ENCODE measurements at regions not wholly inside any gene's neighbourhood (a gene's known extent, or its start where the extent isn't known, plus 50 kb on each side); places are given as distances from the start of the nearest gene placed in this dataset.

GRCh38 chr14:25400607-25401206 is 350.8 kb upstream of the STXBP6 start:
- no TSS peak for BruUV-seq (replicated peaks)
- no peaks in the 10 kb centered on the region for H3K9me3 Mint-ChIP-seq (ENCODE audit: low read depth, unreplicated experiment)
- CTCF ChIA-PET = interaction anchor here (0.6 to 1.7 kb wide), 4 partner anchors 16 to 690 kb away, joined by 3 to 11 read pairs (median 4); no protein-coding TSS in a partner anchor
- intact Hi-C loops (cut with micrococcal nuclease; ENCODE audit: unreplicated experiment) = loop anchor here (1.0 to 10.0 kb wide), 3 partner anchors 246 to 690 kb away; no protein-coding TSS in a partner anchor
- DNase-seq = peak; percentile 40
- no peak overlapping the region for H3K4me3 Mint-ChIP-seq (ENCODE audit: low read depth, unreplicated experiment)
- no peaks in the 10 kb centered on the region for H3K27me3 Mint-ChIP-seq (ENCODE audit: unreplicated experiment)
- no peaks in the 10 kb centered on the region for H3K4me1 Mint-ChIP-seq (ENCODE audit: low read depth, unreplicated experiment)
- no peak overlapping the region for H3K27ac Mint-ChIP-seq (ENCODE audit: unreplicated experiment)
- no peaks in the 10 kb centered on the region for H3K36me3 Mint-ChIP-seq (ENCODE audit: insufficient read depth, unreplicated experiment)
- TF ChIP-seq CTCF (IDR thresholded peaks at IDR 0.05; ENCODE audit: unreplicated experiment) = peak; percentile 50

GRCh38 chr14:25396128-25396527 is 346.2 kb upstream of the STXBP6 start:
- Mint-ChIP-seq H3K9me3 (ENCODE audit: low read depth, unreplicated experiment) (peaks cover 2% of the 10 kb centered on the region), H3K27ac (ENCODE audit: unreplicated experiment) (no peak overlapping the region), H3K36me3 (ENCODE audit: insufficient read depth, unreplicated experiment) (no peaks in the 10 kb centered on the region), H3K4me3 (ENCODE audit: low read depth, unreplicated experiment) (no peak overlapping the region), H3K27me3 (ENCODE audit: unreplicated experiment) (no peaks in the 10 kb centered on the region), H3K4me1 (ENCODE audit: low read depth, unreplicated experiment) (no peaks in the 10 kb centered on the region)
- intact Hi-C loops (cut with micrococcal nuclease; ENCODE audit: unreplicated experiment) = no loop called here
- no peak for TF ChIP-seq CTCF (IDR thresholded peaks at IDR 0.05; ENCODE audit: unreplicated experiment)
- BruUV-seq (replicated peaks) = no TSS peak
- no peak for DNase-seq
- CTCF ChIA-PET = interaction anchor here (0.7 kb wide), 1 partner anchor 1217 kb away, joined by 3 read pairs; no protein-coding TSS in a partner anchor

GRCh38 chr14:25394791-25395391 is 344.9 kb upstream of the STXBP6 start:
- intact Hi-C loops (cut with micrococcal nuclease; ENCODE audit: unreplicated experiment) = no loop called here

GRCh38 chr14:25394356-25394755 is 344.4 kb upstream of the STXBP6 start:
- no peaks in the 10 kb centered on the region for H3K36me3 Mint-ChIP-seq (ENCODE audit: insufficient read depth, unreplicated experiment)
- no TSS peak for BruUV-seq (replicated peaks)
- DNase-seq = no peak
- intact Hi-C loops (cut with micrococcal nuclease; ENCODE audit: unreplicated experiment) = no loop called here
- H3K27me3 Mint-ChIP-seq (ENCODE audit: unreplicated experiment) = no peaks in the 10 kb centered on the region
- H3K27ac Mint-ChIP-seq (ENCODE audit: unreplicated experiment) = no peak overlapping the region
- TF ChIP-seq CTCF (IDR thresholded peaks at IDR 0.05; ENCODE audit: unreplicated experiment) = no peak
- no peaks in the 10 kb centered on the region for H3K4me1 Mint-ChIP-seq (ENCODE audit: low read depth, unreplicated experiment)
- H3K4me3 Mint-ChIP-seq (ENCODE audit: low read depth, unreplicated experiment) = no peak overlapping the region
- peaks cover 4% of the 10 kb centered on the region for H3K9me3 Mint-ChIP-seq (ENCODE audit: low read depth, unreplicated experiment)
- CTCF ChIA-PET = no interaction called here

More at GRCh38 chr14:25394791-25395391, 344.9 kb upstream of the STXBP6 start:
- Mint-ChIP-seq H3K4me1 (ENCODE audit: low read depth, unreplicated experiment) (no peaks in the 10 kb centered on the region), H3K36me3 (ENCODE audit: insufficient read depth, unreplicated experiment) (no peaks in the 10 kb centered on the region), H3K4me3 (ENCODE audit: low read depth, unreplicated experiment) (no peak overlapping the region), H3K27me3 (ENCODE audit: unreplicated experiment) (no peaks in the 10 kb centered on the region), H3K9me3 (ENCODE audit: low read depth, unreplicated experiment) (peaks cover 4% of the 10 kb centered on the region), H3K27ac (ENCODE audit: unreplicated experiment) (no peak overlapping the region)
- TF ChIP-seq CTCF (IDR thresholded peaks at IDR 0.05; ENCODE audit: unreplicated experiment) = no peak
- DNase-seq = no peak
- no TSS peak for BruUV-seq (replicated peaks)
- CTCF ChIA-PET = no interaction called here

Measured in Calu3 (cell line).